Stimulated activated CD8-positive, alpha-beta memory T cell treated with anti-CD3 and anti-CD28 coated beads, Interleukin-7, amount 100 ng/mL, for 48 hours (primary cell): ENCODE measurements at regions not wholly inside any gene's neighbourhood (a gene's known extent, or its start where the extent isn't known, plus 50 kb on each side); places are given as distances from the start of the nearest gene placed in this dataset.

Source experiments
- DNase-seq, 2 donors: peaks; one replicate each; pipeline ENCODE4 v3.0.0-alpha.2; 2020; ENCODE audit warnings: low read depth in 1 of 2; ENCODE audit errors: extremely low read depth in 1 of 2

DNA sequence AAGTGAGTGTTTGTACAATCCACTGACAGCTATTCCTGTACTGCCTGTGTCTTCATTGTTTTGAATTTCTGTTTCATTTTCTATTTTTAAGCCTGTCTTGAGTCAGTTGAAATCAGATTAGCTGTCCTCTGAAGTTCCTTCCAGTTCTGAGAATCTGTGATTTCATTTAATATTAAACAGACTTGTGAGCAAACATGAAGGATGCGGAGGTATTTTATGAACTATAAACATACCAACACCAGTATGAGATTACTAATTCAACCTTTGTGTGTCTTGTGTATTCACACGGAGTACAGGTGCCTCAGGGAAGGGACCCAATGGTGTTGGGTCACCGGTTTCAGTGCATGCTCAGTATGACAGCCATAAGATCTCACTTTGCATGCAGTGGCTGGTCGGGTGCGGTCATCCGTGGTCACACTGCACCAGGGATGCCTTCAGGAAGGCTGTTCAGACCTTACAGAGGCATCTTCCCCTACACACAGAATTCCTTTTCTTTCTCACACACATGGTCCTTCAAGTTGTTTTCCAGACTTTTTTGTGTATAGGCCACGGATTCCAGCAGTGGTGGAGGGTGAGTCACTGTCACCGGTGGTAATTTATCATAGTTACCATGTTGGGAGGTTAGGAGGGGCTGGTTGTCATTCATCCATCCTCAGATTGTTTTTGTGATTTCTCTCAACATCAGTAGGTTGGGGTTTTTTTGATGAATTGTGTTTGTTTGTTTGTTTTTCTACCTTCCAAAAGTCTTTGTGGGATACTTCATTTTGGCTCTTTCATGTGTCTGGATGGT, 103.0 kb upstream of the SFSWAP start:
- peak in 1 of 2 donors; percentile 29 for DNase-seq

DNA sequence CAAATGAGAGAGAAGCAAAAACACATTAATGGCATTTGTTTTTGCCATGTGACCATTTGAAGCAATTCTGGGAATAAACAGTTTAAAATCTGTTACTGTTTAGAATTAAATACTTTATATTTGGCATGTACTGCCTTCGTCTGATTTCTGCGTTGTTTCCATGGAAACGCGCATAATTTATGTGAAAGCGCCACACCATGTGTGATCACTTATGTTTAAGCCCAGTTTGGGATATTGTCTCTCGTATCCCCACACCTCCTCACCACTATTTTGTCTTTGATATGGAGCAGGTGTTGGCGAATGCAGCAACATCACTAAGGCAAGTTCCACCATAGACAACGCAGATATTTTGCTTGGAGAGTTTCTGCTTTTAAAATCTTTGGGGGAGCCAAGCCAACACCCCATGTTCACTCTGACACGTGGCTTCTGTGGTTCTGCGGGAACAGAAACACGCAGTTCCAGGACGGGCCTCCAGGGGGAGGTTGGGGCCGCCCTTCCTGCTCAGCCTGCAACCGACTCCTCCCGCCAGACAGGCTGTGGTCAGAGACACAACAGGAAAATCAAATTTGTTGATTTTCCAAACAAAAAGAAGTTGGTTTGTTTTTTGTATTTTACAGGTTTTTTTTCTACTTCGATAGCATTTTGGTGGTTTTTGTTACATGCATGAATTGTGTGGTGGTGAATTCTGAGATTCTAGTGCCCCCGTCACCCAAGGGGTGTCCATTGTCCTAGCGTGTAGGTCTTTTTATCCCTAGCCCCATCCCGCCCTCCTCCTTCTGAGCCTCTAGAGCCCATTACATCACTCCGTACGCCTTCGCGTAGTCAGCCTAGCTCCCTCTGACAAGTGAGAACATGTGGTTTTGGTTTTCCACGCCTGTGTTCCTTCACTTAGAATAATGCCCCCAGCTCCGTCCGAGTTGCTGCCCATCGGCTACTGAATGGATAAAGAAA, 101.9 kb upstream of the SFSWAP start:
- DNase-seq: peak in 1 of 2 donors; percentile 22

DNA sequence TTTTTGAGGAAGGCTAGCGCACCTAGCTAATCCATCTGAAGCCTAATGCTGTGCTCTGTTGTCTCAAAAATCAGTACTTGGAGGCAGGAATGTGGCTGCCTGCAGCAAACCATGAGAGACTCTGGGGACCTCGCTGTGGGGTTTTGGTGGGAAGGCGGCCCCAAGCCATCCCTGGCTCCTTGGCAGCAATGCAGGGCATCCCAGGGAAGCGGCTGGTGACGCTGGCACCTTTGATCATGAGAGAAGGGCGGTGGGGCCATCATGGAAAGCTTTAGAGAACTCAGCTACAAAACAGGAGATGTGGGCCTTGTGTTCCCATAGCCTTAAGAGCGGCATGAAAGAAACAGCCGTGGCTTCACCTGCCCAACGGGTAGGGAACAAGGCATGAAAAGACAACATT, 101.1 kb upstream of the SFSWAP start:
- no peak for DNase-seq

DNA sequence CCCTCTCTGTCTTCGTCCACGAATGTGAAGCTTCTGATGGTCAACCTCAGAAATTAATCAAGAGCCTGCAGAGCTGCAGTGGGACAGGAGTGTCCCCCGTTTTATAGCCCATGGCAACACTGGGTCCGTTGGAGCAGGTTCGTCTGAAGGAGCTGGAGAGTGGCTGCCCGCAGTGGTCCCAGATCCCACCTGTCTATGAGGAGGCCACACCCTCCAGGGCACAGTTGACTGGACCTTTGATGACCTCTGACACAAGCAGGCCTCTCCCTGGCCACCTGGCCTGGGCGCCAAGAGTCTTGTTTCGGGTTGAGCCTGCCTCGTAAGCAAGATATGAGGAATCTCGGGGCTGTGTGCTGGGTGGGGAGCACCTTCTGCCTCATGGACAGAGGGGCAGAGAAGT, 100.7 kb upstream of the SFSWAP start:
- DNase-seq: no peak

DNA sequence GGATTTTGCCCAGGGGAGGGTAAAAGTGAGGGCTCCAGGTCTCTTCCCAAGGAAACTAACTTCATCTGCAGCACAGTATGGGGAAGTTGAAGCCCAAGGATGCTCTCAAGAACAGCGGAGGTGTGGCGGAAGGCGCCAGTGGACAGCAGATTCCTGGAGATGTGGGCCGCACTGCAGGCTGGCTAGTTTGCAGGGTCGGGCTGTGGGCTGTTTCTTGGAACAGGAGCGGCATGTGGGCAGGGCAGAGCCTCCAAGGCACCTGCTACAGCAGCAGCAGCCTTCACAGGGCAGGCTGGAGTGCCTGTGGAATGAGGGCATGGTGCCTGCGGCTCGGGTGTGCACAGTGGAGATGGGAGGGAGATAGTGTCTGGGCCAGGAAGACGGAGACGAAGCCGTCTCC, 100.0 kb upstream of the SFSWAP start:
- DNase-seq: no peak

DNA sequence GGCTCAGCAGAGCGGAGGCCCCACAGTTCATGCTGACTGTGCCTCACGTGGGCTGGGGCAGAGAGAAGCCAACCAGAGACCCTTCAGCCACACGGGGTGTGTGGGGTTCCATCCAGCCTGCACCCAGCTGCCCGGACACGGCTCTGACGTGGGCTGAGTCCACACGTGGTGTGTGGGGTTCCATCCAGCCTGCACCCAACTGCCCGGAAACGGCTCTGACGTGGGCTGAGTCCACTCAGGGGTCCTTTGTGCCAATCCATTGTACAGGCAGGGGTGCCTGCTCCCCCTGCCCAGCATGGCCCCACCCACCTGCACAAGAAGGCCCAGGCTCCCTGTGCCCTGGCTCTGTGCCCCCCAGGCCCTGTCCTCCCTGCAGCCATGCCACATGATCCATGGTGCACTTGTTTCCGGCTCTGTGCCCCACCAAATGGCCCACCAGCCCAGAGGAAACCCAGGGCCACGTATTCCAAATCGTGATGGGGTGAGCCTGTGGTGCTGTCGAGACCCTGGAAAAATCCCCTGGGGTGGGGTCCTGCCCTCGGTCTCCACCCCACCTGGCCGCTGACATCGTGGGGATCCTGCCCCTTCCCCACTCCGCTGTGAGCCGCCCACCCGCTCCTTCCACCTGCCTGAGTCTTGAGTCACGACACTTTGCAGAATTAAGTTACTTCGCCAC, 99.3 kb upstream of the SFSWAP start:
- no peak for DNase-seq

DNA sequence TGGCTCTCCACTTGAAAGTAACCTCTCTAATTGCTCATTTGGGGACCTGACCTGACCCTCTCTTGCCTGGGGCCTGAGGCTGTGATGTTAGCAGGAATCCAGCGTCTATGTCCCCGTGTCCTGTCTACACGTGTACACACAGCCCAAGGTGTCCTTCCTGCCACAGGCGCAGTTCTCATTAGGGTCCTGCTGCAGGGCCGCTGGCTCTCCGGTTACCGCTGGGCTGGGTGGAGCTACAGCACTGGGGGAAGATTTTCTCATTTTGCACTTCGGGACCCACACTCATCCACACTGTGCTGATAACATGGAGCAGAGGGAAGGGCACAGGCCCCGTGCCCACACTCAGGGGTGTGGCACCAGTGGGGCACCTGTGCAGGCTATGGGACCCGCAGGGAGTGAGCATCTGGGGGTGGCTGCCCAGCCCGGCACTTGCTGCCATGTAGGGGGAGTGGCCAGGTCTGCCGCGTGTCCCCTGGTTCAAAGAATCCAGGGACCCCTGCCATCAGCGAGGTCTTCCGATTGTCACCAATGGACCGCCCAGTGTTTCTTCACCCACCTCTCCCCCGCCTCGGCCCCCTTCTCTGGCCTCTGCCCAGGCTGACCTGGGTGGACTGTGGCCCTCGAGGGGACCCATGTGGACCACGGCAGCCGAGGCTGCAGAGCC, 98.7 kb upstream of the SFSWAP start:
- no peak for DNase-seq

DNA sequence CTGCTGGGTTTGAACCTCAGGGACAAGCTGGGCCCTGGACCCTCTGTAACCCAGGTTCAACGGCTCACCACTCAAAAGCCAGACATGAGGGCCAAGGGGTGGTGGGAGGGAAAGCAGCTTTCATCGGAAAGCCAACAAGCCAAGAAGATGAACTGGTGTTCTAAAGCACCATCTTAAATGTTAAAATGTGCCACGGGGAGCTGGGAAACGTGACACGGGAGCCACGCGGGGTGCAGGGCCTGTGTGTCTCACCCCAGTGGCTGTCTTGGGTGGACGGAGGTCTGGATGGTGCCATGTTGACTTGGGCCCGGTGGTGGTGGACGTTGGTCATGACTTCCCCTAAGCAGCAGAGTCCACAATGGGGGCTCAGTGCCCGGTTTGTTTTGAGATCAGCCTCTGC, 97.7 kb upstream of the SFSWAP start:
- no peak for DNase-seq

DNA sequence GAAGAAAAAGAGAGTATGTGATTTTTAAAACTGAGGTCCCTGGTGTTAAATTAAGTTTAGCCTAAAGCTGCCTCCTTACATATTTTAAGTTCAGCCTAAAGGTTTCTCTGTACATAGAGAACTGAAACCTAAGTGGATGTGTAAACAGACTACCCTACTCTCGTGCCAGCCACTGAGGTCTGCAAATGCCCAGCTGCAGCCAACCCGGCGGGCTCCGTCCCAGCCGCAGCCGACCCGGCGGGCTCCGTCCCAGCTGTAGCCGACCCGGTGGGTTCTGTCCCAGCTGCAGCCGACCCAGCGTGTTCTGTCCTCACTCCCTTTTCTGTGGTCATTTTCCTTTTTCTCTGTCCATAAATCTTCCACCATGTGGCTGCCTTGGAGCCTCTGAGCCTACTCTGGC, 97.2 kb upstream of the SFSWAP start:
- no peak for DNase-seq

DNA sequence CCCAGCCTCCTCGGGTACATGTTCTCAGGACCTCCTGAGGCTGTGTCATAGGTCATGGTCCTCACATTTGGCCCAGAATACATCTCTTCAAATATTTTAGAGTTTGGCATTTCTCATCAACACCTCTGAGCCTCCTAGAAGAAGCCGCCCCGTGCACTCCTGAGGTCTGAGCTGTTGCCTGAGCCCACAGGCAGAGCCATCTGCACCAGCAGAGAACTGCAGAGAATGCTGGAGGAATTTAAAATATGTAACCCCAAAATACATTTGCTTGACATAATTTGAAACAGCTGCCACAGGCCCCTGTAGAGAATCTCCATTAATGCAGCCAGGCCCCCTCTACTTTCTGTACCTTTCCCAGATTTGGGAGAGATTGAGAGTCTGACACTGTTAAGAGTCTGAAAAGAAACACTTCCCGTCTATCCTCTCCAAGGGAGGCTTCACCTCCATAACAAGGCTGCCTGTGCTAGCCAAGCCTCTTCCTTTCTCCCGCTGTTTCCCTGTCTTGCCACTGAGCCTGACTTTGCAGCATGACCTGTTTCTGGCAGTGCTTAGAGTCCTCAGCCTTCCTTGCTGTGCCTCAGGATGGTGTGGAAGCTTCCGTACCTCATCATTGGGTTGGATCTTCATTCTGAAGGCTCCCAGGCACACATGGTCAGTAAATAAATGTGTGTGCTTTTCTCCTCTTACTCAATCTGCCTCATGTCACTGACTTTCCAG, 95.4 kb upstream of the SFSWAP start:
- no peak for DNase-seq

DNA sequence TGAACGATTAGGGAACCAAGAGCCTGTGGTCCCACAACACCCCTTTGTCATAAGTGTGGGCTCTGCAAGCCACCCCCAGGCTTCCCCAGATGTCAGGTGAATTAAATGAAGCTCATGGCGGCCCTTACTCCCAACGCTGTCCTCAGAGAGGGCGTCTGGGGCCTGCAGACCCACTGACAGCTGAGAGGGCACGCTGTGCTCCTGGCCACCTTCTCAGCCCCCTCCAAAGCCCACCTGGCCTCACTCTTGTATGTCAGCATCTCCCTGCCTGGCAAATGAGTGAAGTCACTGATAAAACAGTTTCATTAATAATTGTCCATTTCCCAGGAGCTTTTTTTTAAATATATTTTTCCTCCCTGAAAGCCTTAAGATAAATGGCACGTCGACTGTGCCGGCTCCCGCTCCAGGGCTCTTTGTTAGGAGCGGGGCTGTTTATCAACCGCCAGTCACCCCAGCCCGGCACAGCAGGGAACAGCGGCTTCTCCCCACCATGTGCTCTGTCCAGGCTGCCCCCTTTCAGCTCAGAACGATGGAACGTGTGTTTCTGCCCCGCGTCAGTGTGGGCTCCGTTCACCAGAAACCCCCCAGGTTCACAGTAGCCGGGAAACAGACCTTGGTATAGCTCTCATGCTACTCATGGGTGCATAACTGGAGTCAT, 94.7 kb upstream of the SFSWAP start:
- DNase-seq: no peak

DNA sequence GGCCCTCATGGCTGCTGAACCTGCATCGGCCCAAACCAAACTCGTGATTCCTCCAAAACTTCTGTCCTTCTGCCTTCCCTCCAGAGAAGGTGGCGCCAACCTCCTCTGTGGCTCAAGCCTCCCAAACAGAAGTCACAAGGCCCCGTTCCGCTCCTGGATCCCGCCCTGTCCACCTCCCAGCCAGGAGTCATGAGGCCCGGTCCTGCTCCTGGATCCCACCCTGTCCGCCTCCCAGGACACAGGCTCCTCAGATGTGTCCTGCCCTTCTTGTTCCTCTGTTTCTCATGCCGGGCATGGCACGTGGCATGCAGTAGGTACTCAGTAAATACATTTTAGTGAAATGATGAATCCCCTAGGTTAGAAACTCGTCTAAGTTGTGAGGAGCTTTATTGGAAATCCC, 94.2 kb upstream of the SFSWAP start:
- no peak for DNase-seq

DNA sequence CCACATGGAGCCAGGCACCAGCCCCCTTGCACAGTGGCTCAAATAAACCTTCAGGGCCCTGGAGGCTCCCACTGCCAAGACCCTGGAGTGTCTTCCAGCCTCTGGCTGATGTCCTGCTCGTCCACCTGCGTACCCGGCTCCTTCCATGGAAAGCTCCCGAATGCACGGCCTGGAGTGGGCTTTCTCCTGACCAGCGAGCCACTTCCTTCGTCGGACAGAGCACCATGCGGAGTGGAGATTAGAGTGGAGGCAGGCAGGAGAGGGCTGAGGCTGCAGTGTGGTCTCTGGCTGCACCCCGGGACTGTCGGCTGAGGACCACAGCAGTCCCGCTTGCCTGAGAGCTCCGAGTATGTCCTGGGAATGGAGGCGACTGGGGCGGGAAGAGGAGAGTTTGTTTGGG, 93.7 kb upstream of the SFSWAP start:
- no peak for DNase-seq

DNA sequence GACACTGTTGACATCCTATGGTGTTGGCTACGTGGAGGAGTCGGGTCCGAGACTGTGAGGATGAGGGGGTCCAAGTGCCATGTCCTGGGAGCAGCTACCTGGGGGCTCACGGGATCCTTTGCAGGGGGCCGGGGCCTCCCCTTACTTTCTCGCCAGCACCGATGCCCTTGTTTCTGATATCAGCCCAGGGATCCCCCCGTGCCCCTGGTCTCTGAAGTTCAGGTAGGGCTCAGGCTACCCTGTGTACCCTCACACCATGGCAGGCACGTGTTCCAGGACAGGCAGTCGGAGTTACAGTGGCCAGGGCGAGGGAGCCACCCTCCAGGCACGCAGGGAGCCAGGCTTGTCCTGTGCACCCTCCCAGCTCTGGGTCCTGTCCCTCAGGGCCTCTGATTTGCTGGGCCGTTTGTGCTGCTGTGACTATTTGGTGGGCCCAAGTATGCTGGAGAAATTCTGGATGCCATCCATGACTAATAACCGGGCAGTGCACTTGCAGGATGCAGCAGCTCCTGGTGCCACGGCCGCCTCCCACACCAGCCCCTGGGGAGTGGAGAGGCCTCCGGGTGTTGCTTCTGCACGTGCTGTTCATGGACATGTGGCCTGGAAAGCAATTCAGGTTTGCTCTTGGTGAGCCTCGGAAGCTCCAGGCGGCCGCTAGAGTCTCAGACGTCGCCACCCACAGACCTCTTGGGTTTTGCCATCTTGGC, 93.1 kb upstream of the SFSWAP start:
- DNase-seq: no peak

DNA sequence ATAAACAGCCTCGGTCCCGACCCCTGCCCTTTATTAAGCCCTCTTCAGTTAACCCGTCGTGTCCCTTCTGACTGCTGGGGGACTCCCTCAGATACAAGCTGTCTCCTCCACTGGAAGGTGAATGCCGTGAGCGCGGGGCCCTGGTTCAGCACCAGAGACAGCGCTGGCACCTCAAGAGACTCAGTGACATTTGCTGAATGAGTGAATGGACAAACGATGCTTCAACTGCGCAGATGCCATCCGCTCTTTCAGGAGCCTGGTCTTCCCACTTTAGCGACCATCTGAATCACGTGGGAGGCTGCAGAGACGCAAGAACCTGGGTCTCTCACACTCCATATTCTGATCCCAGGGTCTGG, 92.6 kb upstream of the SFSWAP start:
- no peak for DNase-seq

DNA sequence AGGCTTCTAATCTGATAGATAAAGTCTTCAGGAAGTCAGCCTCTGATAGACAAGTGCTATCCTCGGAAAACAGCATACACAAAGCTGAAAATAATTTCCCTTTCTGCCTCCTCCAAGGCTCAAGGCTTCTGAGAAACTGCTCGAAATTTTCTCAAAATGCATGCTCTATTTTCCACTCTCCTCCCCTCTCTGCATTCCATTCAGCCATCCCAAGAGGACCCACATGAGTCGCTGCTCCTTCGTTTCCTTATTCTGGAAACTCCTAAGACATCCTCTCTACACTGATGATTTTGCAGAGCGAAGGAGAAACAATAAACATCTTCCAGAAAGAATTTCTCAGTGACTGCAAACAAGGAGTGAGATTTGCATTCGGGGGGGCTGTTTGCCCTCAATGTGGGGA, 92.2 kb upstream of the SFSWAP start:
- no peak for DNase-seq

DNA sequence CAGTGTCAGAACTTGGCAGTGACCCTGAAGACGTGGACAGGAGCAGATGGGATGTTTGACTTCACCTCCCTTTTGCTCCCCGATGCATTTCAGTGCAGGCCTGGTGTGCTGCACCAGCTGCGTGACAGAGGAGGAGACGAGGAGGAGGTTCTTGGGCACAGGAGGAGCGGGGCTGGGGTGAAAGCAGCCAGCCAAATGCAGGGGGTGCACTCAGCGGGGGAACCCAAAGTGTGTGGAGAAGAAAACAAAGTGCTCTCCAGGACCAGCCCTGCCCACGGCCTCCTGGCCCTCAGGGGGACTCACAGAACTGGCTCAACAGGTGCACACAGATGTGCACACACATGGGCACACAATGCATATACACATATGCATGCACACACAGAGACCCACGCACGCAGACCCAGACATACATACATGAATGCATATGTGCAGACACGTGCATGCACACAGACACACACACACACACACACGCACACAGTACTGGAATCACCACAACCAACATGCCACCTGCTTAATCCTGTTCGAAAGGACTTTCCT, 91.7 kb upstream of the SFSWAP start:
- no peak for DNase-seq

DNA sequence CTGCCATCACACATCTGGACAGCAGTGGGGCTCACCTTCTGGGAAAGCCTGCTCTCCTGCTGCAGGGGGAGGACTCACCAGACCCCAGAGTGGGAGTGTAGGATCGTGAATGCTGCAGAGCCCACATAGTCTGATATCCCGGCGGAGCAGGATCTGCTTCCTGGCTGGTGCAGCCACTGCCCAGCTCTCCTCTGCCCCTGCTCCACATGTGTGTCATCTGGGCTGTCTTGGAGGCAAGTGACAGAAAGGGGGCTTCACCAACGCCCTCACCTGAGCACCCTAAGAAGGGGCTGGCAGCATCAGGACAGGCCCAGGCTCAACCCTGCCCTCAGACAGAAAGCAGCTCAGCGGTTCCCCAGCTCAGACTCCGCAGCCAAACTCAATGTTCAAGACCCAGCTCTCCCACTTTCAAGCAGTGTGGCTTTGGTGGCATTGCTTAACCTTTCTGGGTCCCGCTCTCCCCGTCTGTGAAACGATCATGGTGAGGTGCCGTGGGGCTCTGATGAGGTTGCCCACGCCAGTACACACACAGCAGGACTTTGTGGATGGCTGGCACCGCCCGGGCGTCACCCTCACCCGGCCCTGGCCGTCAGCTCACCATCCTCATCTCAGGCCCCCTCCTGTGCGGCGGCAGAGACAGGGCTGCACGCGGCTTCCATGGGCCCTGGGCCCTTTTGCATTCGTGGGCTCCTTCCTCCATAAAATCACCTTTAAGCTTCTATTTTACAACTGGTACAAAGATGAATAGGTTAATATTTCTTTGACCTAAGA, 91.0 kb upstream of the SFSWAP start:
- no peak for DNase-seq
